Activated CD8-positive, alpha-beta T cell treated with anti-CD3 and anti-CD28 coated beads for 36 hours (primary cell): ENCODE measurements at regions not wholly inside any gene's neighbourhood (a gene's known extent, or its start where the extent isn't known, plus 50 kb on each side); places are given as distances from the start of the nearest gene placed in this dataset.

Source experiments
- ATAC-seq: fragments of 200-7000 bp; cut with Tn5 transposase; one replicate; pipeline ENCODE4 v1.10.0; 2021; ENCODE audit warnings: mild to moderate bottlenecking, moderate library complexity
- CTCF ChIA-PET: fragments of 350-600 bp; sonication (Branson Sonifier 250); formaldehyde crosslinking; loops from one replicate; lab custom pipeline; 2021; ENCODE audit warnings: antibody characterized with exemption; lab: Charles Lee
- POLR2A ChIA-PET: fragments of 350-600 bp; sonication (Branson Sonifier 250); formaldehyde crosslinking; loops from one replicate; lab custom pipeline; 2021; ENCODE audit warnings: antibody characterized with exemption; lab: Charles Lee
- DNase-seq: peaks from one replicate; pipeline ENCODE4 v3.0.0-alpha.2; 2020
- H3K27ac Mint-ChIP-seq: one replicate; pipeline ENCODE4 v1.8.0; 2021; ENCODE audit warnings: mild to moderate bottlenecking, mixed read lengths
- H3K27me3 Mint-ChIP-seq: one replicate; pipeline ENCODE4 v1.8.0; 2021; ENCODE audit warnings: mixed read lengths
- H3K36me3 Mint-ChIP-seq: one replicate; pipeline ENCODE4 v1.8.0; 2021; ENCODE audit warnings: low read depth, mixed read lengths
- H3K4me1 Mint-ChIP-seq: one replicate; pipeline ENCODE4 v1.8.0; 2021; ENCODE audit warnings: low read depth, mixed read lengths
- H3K4me3 Mint-ChIP-seq: one replicate; pipeline ENCODE4 v1.8.0; 2021; ENCODE audit warnings: mild to moderate bottlenecking, moderate library complexity, mixed read lengths
- H3K9me3 Mint-ChIP-seq: one replicate; pipeline ENCODE4 v1.8.0; 2021; ENCODE audit warnings: mixed read lengths
- CTCF ChIP-seq: fragments of 200-600 bp; IDR thresholded peaks from one replicate; pipeline ENCODE4 v1.8.0; 2022; ENCODE audit warnings: antibody characterized with exemption, mild to moderate bottlenecking
- intact Hi-C: fragments of 100-400 bp; cut with micrococcal nuclease; formaldehyde crosslinking; loops from one replicate; pipeline ENCODE4 v1.10.0; 2022

DNA sequence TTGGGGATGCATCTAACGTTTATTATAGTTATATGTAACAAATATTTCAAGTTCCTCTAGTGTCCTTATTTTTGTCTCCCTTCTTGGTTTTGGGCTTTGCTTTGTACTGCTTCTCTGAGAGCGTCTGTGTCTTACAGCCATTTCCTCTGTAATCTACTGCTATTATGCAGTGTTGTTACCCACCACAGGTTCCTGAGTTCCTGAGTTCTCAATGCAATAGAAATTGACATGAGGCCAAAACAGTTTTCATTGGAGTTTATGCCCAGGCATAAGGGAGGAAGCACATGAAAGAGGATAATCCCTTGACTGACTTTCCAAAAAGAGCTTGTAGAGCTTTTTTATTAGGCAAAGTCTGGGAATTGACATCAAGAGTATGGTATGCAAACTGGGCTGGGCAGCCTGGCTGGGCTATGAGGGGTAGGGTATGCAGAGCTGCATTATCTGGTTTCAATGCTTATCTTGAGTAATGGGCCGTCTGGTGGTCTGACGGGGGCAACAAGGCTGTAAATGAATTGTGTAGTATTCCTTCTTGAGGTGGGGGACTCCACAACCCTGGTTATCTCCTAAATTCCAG lies 722.5 kb upstream of the ATXN7L3B start:
- Mint-ChIP-seq H3K4me3 (no peak overlapping the region), H3K27me3 (no peaks in the 10 kb centered on the region), H3K9me3 (no peaks in the 10 kb centered on the region), H3K4me1 (no peaks in the 10 kb centered on the region), H3K27ac (no peak overlapping the region), H3K36me3 (no peaks in the 10 kb centered on the region)
- CTCF ChIA-PET: no interaction called here
- intact Hi-C loops: no loop called here
- DNase-seq: no peak
- no peak for TF ChIP-seq CTCF
- POLR2A ChIA-PET: interaction anchor here (0.6 kb wide), 1 partner anchor 407 kb away, joined by 4 read pairs; no protein-coding TSS in a partner anchor
- ATAC-seq: no peak

GRCh38 chr12:73817161-73817560 lies 720.5 kb upstream of the ATXN7L3B start:
- no peak for TF ChIP-seq CTCF
- no peak overlapping the region for H3K4me3 Mint-ChIP-seq
- CTCF ChIA-PET: no interaction called here
- peaks cover 2% of the 10 kb centered on the region for H3K9me3 Mint-ChIP-seq
- H3K27ac Mint-ChIP-seq: no peak overlapping the region
- H3K36me3 Mint-ChIP-seq: no peaks in the 10 kb centered on the region
- no peaks in the 10 kb centered on the region for H3K4me1 Mint-ChIP-seq
- POLR2A ChIA-PET: no interaction called here
- DNase-seq (no peak), ATAC-seq (no peak)
- no peaks in the 10 kb centered on the region for H3K27me3 Mint-ChIP-seq
- intact Hi-C loops: no loop called here

DNA sequence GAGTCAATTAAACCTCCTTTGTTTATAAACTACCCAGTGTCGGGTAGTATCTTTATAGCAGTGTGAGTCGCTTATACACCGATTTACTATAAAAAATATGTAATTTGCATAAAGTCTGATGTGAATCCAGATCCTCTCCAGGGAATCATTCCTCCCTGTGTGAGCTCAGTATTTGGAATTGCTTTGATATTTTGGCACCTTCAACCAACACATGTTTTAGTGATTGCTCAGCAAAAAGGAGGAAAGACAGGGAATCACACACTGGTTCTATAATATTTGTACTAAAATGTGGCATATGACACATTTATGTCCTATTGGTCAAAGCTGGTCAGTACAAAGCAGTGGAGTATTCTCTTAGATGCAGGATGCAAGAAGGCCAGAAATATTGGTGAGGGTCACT lies 703.9 kb upstream of the ATXN7L3B start:
- POLR2A ChIA-PET: no interaction called here
- H3K27me3 Mint-ChIP-seq: no peaks in the 10 kb centered on the region
- intact Hi-C loops: no loop called here

DNA sequence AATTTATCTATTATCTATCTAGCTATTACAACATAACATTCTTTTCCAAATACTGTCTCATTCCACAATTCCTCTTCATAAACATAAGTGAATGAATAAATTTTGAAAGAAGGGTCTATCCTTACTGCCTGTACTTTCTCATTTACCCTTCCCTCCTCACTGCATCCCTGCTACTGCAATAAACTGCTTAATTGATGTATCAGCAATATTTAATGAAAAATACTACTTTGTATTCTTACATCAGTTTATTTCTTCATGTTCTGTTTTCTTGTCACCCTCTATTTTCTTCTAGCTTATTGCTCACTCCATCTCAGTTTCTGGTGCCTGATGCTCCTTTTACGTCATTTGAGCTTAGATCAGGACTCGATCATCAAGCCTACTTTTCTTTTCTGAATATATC lies 695.7 kb upstream of the ATXN7L3B start:
- intact Hi-C loops: no loop called here
- DNase-seq (no peak), ATAC-seq (no peak)
- H3K27ac Mint-ChIP-seq: no peak overlapping the region
- no peak overlapping the region for H3K4me3 Mint-ChIP-seq
- no peak for TF ChIP-seq CTCF
- CTCF ChIA-PET: no interaction called here
- no peaks in the 10 kb centered on the region for H3K27me3 Mint-ChIP-seq
- POLR2A ChIA-PET: no interaction called here
- H3K36me3 Mint-ChIP-seq: no peaks in the 10 kb centered on the region
- peaks cover 3% of the 10 kb centered on the region for H3K9me3 Mint-ChIP-seq
- H3K4me1 Mint-ChIP-seq: no peaks in the 10 kb centered on the region

More for the DNA sequence above, 703.9 kb upstream of the ATXN7L3B start:
- Mint-ChIP-seq H3K4me3 (no peak overlapping the region), H3K4me1 (no peaks in the 10 kb centered on the region), H3K36me3 (no peaks in the 10 kb centered on the region), H3K27ac (no peak overlapping the region), H3K9me3 (peaks cover 2% of the 10 kb centered on the region)
- TF ChIP-seq CTCF: no peak
- DNase-seq: no peak
- ATAC-seq: no peak
- CTCF ChIA-PET: no interaction called here

GRCh38 chr12:73863546-73863945 lies 674.1 kb upstream of the ATXN7L3B start:
- peaks cover 5% of the 10 kb centered on the region for H3K9me3 Mint-ChIP-seq
- ATAC-seq: no peak
- no peaks in the 10 kb centered on the region for H3K4me1 Mint-ChIP-seq
- no peaks in the 10 kb centered on the region for H3K27me3 Mint-ChIP-seq
- no peak for DNase-seq
- no peak overlapping the region for H3K4me3 Mint-ChIP-seq
- no peak overlapping the region for H3K27ac Mint-ChIP-seq
- intact Hi-C loops: no loop called here
- CTCF ChIA-PET: no interaction called here
- no peaks in the 10 kb centered on the region for H3K36me3 Mint-ChIP-seq
- no peak for TF ChIP-seq CTCF
- POLR2A ChIA-PET: no interaction called here
